HepG2 (cell line): ENCODE measurements at regions not wholly inside any gene's neighbourhood (a gene's known extent, or its start where the extent isn't known, plus 50 kb on each side); places are given as distances from the start of the nearest gene placed in this dataset.

Experiments
- ATAC-seq: fragments of 200-7000 bp; cut with Tn5 transposase; 3 replicates; pipeline ENCODE4 v1.9.1; 2020; ENCODE audit warnings: mild to moderate bottlenecking, moderate library complexity
- BruUV-seq: library from RNA; stranded (reverse); fragments of 400-500 nt; replicated peaks from 2 replicates; lab custom pipeline; 2021; lab: Mats Ljungman, UMichigan
- CTCF ChIA-PET: fragments of 300-600 bp; formaldehyde crosslinking; extraction: SDS; loops from one replicate; lab custom pipeline; 2021; ENCODE audit warnings: low total read pairs, inconsistent platforms, low intra/inter-chr PET ratio; lab: Yijun Ruan, JAX
- POLR2A ChIA-PET: fragments of 350-600 bp; sonication (Branson Sonifier 250); formaldehyde crosslinking; loops from one replicate; lab custom pipeline; 2020; ENCODE audit warnings: antibody characterized with exemption, inconsistent platforms; lab: Yijun Ruan, JAX
- DNase-seq: peaks from one replicate; pipeline ENCODE4 v3.0.0-alpha.2; 2015; ENCODE audit warnings: low spot score
- FAIRE-seq: peaks from 3 replicates; lab custom pipeline; 2011; peaks lifted over from hg19 to GRCh38; lab: Jason Lieb, UNC
- H2AFZ ChIP-seq: one replicate; pipeline ENCODE4 v1.6.1; 2011; ENCODE audit warnings: low read length, inconsistent platforms
- H3K27ac ChIP-seq: fragments of 300-600 bp; 3 replicates; pipeline ENCODE4 v1.8.0; 2011; ENCODE audit warnings: mixed run types, mild to moderate bottlenecking, mixed read lengths, low read length, inconsistent platforms; ENCODE audit not compliant: insufficient read depth; ENCODE audit errors: extremely low read length
- H3K27me3 ChIP-seq, 2 experiments: fragments of 200-600 bp in 1 of 2; 2 replicates in 1 of 2; 3 replicates in 1 of 2; pipeline versions ENCODE4 v1.6.0 to v1.8.0; 2011; ENCODE audit warnings: low read length in 2 of 2, mild to moderate bottlenecking in 2 of 2, moderate library complexity in 2 of 2, inconsistent platforms in 1 of 2; ENCODE audit not compliant: insufficient read depth in 2 of 2, control insufficient read depth in 1 of 2
- H3K36me3 ChIP-seq, 2 experiments: fragments of 200-600 bp in 1 of 2; replicated peaks in 1 of 2; 2 replicates in 1 of 2; 3 replicates in 1 of 2; pipeline versions ENCODE4 v1.5.1 to v1.8.0; 2011; ENCODE audit warnings: low read length in 2 of 2, inconsistent platforms in 1 of 2; ENCODE audit not compliant: insufficient read depth in 2 of 2, control insufficient read depth in 1 of 2
- H3K4me1 ChIP-seq: 2 replicates; pipeline ENCODE4 v1.5.1; 2012; ENCODE audit warnings: low read length, inconsistent platforms; ENCODE audit not compliant: insufficient read depth
- H3K4me2 ChIP-seq: 2 replicates; pipeline ENCODE4 v1.6.0; 2011; ENCODE audit warnings: low read depth, low read length, inconsistent platforms
- H3K4me3 ChIP-seq, 3 experiments: fragments of 200-600 bp in 1 of 3; sonication (generic), shearing (Covaris generic) in 1 of 3; replicated peaks in 1 of 3; 2 replicates each; pipeline ENCODE4 v1.5.1; 2011 to 2016; ENCODE audit warnings: low read length in 3 of 3, inconsistent platforms in 2 of 3, low read depth in 2 of 3, mild to moderate bottlenecking in 2 of 3, control low read depth in 1 of 3, mixed read lengths in 1 of 3; ENCODE audit not compliant: insufficient read depth in 1 of 3
- H3K79me2 ChIP-seq: one replicate; pipeline ENCODE4 v1.6.1; 2011; ENCODE audit warnings: low read length, inconsistent platforms; ENCODE audit not compliant: insufficient read depth
- H3K9ac ChIP-seq: 2 replicates; pipeline ENCODE4 v1.6.0; 2011; ENCODE audit warnings: mild to moderate bottlenecking, low read depth, low read length, inconsistent platforms; ENCODE audit not compliant: insufficient read depth
- H3K9me3 ChIP-seq: 2 replicates; pipeline ENCODE4 v1.5.1; 2012; ENCODE audit warnings: mild to moderate bottlenecking, low read length
- H4K20me1 ChIP-seq: 2 replicates; pipeline ENCODE4 v1.6.0; 2011; ENCODE audit warnings: inconsistent platforms, mild to moderate bottlenecking, low read length, moderate library complexity; ENCODE audit not compliant: insufficient read depth
- GMEB1 ChIP-seq: sonication (generic); formaldehyde crosslinking; IDR thresholded peaks from 2 replicates; pipeline ENCODE4 v1.5.1; 2020; ENCODE audit warnings: missing genetic modification reagents, mild to moderate bottlenecking, borderline replicate concordance
- HOXA3 ChIP-seq: sonication (generic); formaldehyde crosslinking; IDR thresholded peaks from 2 replicates; pipeline ENCODE4 v1.5.0; 2020; ENCODE audit warnings: missing genetic modification reagents
- MAFF ChIP-seq: IDR thresholded peaks from 2 replicates; pipeline ENCODE4 v1.6.1; 2011; ENCODE audit warnings: low read depth, low read length, improper control_type of control experiment
- MAFK ChIP-seq, 2 experiments: IDR thresholded peaks in 1 of 2; conservative IDR thresholded peaks in 1 of 2; 2 replicates each; pipeline ENCODE4 v1.6.1; 2011; ENCODE audit warnings: improper control_type of control experiment in 2 of 2, low read length in 2 of 2
- NFYB ChIP-seq: sonication (generic); formaldehyde crosslinking; IDR thresholded peaks from 2 replicates; pipeline ENCODE4 v1.4.0; 2020; ENCODE audit warnings: missing genetic modification reagents
- PCBP1 ChIP-seq: fragments of 200-400 bp; formaldehyde crosslinking; IDR thresholded peaks from 2 replicates; pipeline ENCODE4 v1.6.1; 2017; ENCODE audit warnings: mild to moderate bottlenecking, low read depth, low read length, borderline replicate concordance
- SMAD9 ChIP-seq: sonication (generic); formaldehyde crosslinking; IDR thresholded peaks from 2 replicates; pipeline ENCODE4 v1.5.1; 2020; ENCODE audit warnings: mild to moderate bottlenecking, missing genetic modification reagents
- ZNF777 ChIP-seq: sonication (generic); formaldehyde crosslinking; IDR thresholded peaks from 2 replicates; pipeline ENCODE4 v1.4.0; 2020; ENCODE audit warnings: missing genetic modification reagents
- WGBS: methylation state at CpG from one replicate; pipeline ENCODE4 v1.1.6; 2017; ENCODE audit warnings: low lambda C conversion rate; 5-methylcytosine and 5-hydroxymethylcytosine counted together
- in situ Hi-C: cut with HindIII; loops from 2 replicates; pipeline ENCODE4 v1.10.0; 2017; ENCODE audit warnings: low pct_unique_long_range_greater_than_20kb; ENCODE audit not compliant: extremely low pct_ligation_motif_present
- intact Hi-C: fragments of 100-400 bp; cut with micrococcal nuclease; formaldehyde crosslinking; loops from one replicate; pipeline ENCODE4 v1.10.0; 2022; ENCODE audit not compliant: unreplicated experiment

GRCh38 chr14:53553221-53553620 is 400.1 kb upstream of the DDHD1 start:
- H3K4me2 ChIP-seq: no peak overlapping the region

GRCh38 chr14:53551862-53552261 is 398.7 kb upstream of the DDHD1 start:
- H3K79me2 ChIP-seq: no peaks in the 10 kb centered on the region
- DNase-seq (no peak), ATAC-seq (no peak), FAIRE-seq (no peak)
- no peaks in the 10 kb centered on the region for H3K4me1 ChIP-seq
- H3K9me3 ChIP-seq: no peaks in the 10 kb centered on the region
- no peaks in the 10 kb centered on the region for H4K20me1 ChIP-seq
- H3K36me3 ChIP-seq: no peaks in the 10 kb centered on the region
- H3K27me3 ChIP-seq: no peaks in the 10 kb centered on the region
- ChIA-PET CTCF (no interaction called here), POLR2A (no interaction called here)
- no TSS peak for BruUV-seq
- no peak overlapping the region for H2AFZ ChIP-seq
- no peak overlapping the region for H3K9ac ChIP-seq
- no peak overlapping the region for H3K4me3 ChIP-seq
- intact Hi-C loops: no loop called here
- peak; percentile 76 for TF ChIP-seq MAFF
- TF ChIP-seq GMEB1: no peak
- peak; percentile 87 to 91 for TF ChIP-seq MAFK (conservative IDR thresholded peaks at IDR 0.05 in 1 of 2, IDR thresholded peaks at IDR 0.05 in 1 of 2; ENCODE audit: low read length in 2 of 2)
- H3K27ac ChIP-seq: no peak overlapping the region
- in situ Hi-C loops: no loop called here
- no peak overlapping the region for H3K4me2 ChIP-seq

More at GRCh38 chr14:53553221-53553620, 400.1 kb upstream of the DDHD1 start:
- H3K79me2 ChIP-seq: no peaks in the 10 kb centered on the region
- no peak overlapping the region for H2AFZ ChIP-seq
- 68% methylated on average over 4 of the region's 4 CpGs for WGBS
- H3K27me3 ChIP-seq: no peaks in the 10 kb centered on the region; a peak in 1 of 5 replicates
- no peak for TF ChIP-seq ZNF777 (CRISPR knock-in tag)
- no peak for TF ChIP-seq NFYB
- TF ChIP-seq SMAD9: no peak
- TF ChIP-seq HOXA3 (CRISPR knock-in tag): no peak
- TF ChIP-seq PCBP1: no peak
- no peak overlapping the region for H3K4me3 ChIP-seq
- H3K9ac ChIP-seq: no peak overlapping the region
- FAIRE-seq (no peak), DNase-seq (no peak), ATAC-seq (no peak)
- intact Hi-C loops (no loop called here), in situ Hi-C loops (no loop called here)
- no TSS peak for BruUV-seq
- H3K27ac ChIP-seq: no peak overlapping the region
- ChIA-PET CTCF (no interaction called here), POLR2A (no interaction called here)
- no peaks in the 10 kb centered on the region for H3K36me3 ChIP-seq
- no peaks in the 10 kb centered on the region for H4K20me1 ChIP-seq
- H3K4me1 ChIP-seq: no peaks in the 10 kb centered on the region
- H3K9me3 ChIP-seq: no peaks in the 10 kb centered on the region
